IMR-90 (cell line): ENCODE measurements at regions not wholly inside any gene's neighbourhood (a gene's known extent, or its start where the extent isn't known, plus 50 kb on each side); places are given as distances from the start of the nearest gene placed in this dataset.

Experiments used
- ATAC-seq: fragments of 200-7000 bp; cut with Tn5 transposase; 2 replicates; pipeline ENCODE4 v1.9.1; 2020; ENCODE audit warnings: low read depth, mild to moderate bottlenecking, moderate library complexity
- BruUV-seq: library from RNA; stranded (reverse); fragments of 400-500 nt; replicated peaks from 2 replicates; lab custom pipeline; 2021; lab: Mats Ljungman, UMichigan
- CTCF ChIA-PET: fragments of 300-600 bp; formaldehyde crosslinking; extraction: SDS; loops from one replicate; lab custom pipeline; 2021; ENCODE audit warnings: antibody characterized with exemption; lab: Yijun Ruan, JAX
- POLR2A ChIA-PET: fragments of 300-600 bp; sonication (Branson Sonifier 250); formaldehyde crosslinking; loops from one replicate; lab custom pipeline; 2022; ENCODE audit warnings: antibody characterized with exemption; ENCODE audit not compliant: unreplicated experiment; lab: Charles Lee
- DNase-seq: peaks from one replicate; pipeline ENCODE4 v3.0.0; 2013
- H2AFZ ChIP-seq: replicated peaks from 2 replicates; pipeline ENCODE3; 2013; ENCODE audit warnings: low read length, mild to moderate bottlenecking; ENCODE audit not compliant: poor library complexity
- H2AK5ac ChIP-seq: 2 replicates; pipeline ENCODE4 v1.6.1; 2013; ENCODE audit warnings: low read depth, low read length, inconsistent platforms
- H2AK9ac ChIP-seq: replicated peaks from 2 replicates; pipeline ENCODE3; 2013; ENCODE audit warnings: mild to moderate bottlenecking, low read depth, low read length, moderate library complexity; ENCODE audit not compliant: poor library complexity
- H2BK120ac ChIP-seq: 2 replicates; pipeline ENCODE4 v1.6.1; 2013; ENCODE audit warnings: low read depth, low read length, inconsistent platforms
- H2BK15ac ChIP-seq: 3 replicates; pipeline ENCODE4 v1.6.1; 2013; ENCODE audit warnings: low read depth, low read length, inconsistent platforms
- H2BK20ac ChIP-seq: 2 replicates; pipeline ENCODE4 v1.6.1; 2013; ENCODE audit warnings: low read depth, mild to moderate bottlenecking, inconsistent platforms, low read length, moderate library complexity
- H2BK5ac ChIP-seq: 2 replicates; pipeline ENCODE4 v1.6.1; 2013; ENCODE audit warnings: mild to moderate bottlenecking, low read depth, low read length, inconsistent platforms; ENCODE audit not compliant: poor library complexity, severe bottlenecking
- H3K14ac ChIP-seq: replicated peaks from 2 replicates; pipeline ENCODE4 v1.6.1; 2013; ENCODE audit warnings: low read depth, low read length, inconsistent platforms
- H3K18ac ChIP-seq: 2 replicates; pipeline ENCODE4 v1.6.1; 2013; ENCODE audit warnings: low read depth, low read length, control low read depth
- H3K23ac ChIP-seq: 2 replicates; pipeline ENCODE4 v1.6.1; 2013; ENCODE audit warnings: low read depth, low read length, inconsistent platforms
- H3K27ac ChIP-seq: 2 replicates; pipeline ENCODE4 v1.5.1; 2013; ENCODE audit warnings: mild to moderate bottlenecking, control low read depth, low read length; ENCODE audit not compliant: insufficient read depth
- H3K27me3 ChIP-seq: 2 replicates; pipeline ENCODE4 v1.6.1; 2013; ENCODE audit warnings: low read length; ENCODE audit not compliant: control insufficient read depth, insufficient read depth
- H3K36me3 ChIP-seq: 2 replicates; pipeline ENCODE4 v1.6.1; 2013; ENCODE audit warnings: low read length, mixed read lengths; ENCODE audit not compliant: control insufficient read depth, insufficient read depth
- H3K4ac ChIP-seq: 2 replicates; pipeline ENCODE4 v1.6.1; 2013; ENCODE audit warnings: low read depth, low read length, inconsistent platforms
- H3K4me1 ChIP-seq: 2 replicates; pipeline ENCODE4 v1.6.1; 2013; ENCODE audit warnings: low read length, mixed read lengths; ENCODE audit not compliant: control insufficient read depth, insufficient read depth
- H3K4me2 ChIP-seq: 2 replicates; pipeline ENCODE4 v1.6.1; 2013; ENCODE audit warnings: low read depth, mild to moderate bottlenecking, control low read depth, low read length, moderate library complexity
- H3K4me3 ChIP-seq: 2 replicates; pipeline ENCODE4 v1.5.1; 2013; ENCODE audit warnings: low read depth, mild to moderate bottlenecking, control low read depth, low read length, moderate library complexity; ENCODE audit not compliant: insufficient read depth
- H3K56ac ChIP-seq: 2 replicates; pipeline ENCODE4 v1.6.1; 2013; ENCODE audit warnings: low read length, inconsistent platforms; ENCODE audit not compliant: insufficient read depth; ENCODE audit errors: extremely low read depth
- H3K79me1 ChIP-seq, 2 experiments: 2 replicates each; pipeline ENCODE4 v1.6.1; 2013; ENCODE audit warnings: low read length in 2 of 2, inconsistent platforms in 1 of 2, low read depth in 1 of 2
- H3K9ac ChIP-seq: 2 replicates; pipeline ENCODE4 v1.6.1; 2013; ENCODE audit warnings: low read depth, low read length, control low read depth
- H3K9me1 ChIP-seq: 2 replicates; pipeline ENCODE4 v1.6.1; 2013; ENCODE audit warnings: low read length, inconsistent platforms; ENCODE audit not compliant: insufficient read depth
- H3K9me3 ChIP-seq: 2 replicates; pipeline ENCODE4 v1.6.1; 2013; ENCODE audit warnings: low read length; ENCODE audit not compliant: control insufficient read depth, insufficient read depth
- H4K20me1 ChIP-seq: 2 replicates; pipeline ENCODE4 v1.6.1; 2013; ENCODE audit warnings: low read length, inconsistent platforms; ENCODE audit not compliant: insufficient read depth
- H4K5ac ChIP-seq: 2 replicates; pipeline ENCODE4 v1.6.1; 2013; ENCODE audit warnings: mild to moderate bottlenecking, low read depth, low read length, control low read depth
- H4K8ac ChIP-seq, 2 experiments: 2 replicates each; pipeline ENCODE4 v1.6.1; 2013; ENCODE audit warnings: low read depth in 2 of 2, low read length in 2 of 2, control low read depth in 1 of 2, inconsistent platforms in 1 of 2
- H4K91ac ChIP-seq: 2 replicates; pipeline ENCODE4 v1.6.1; 2013; ENCODE audit warnings: low read depth, low read length, inconsistent platforms; ENCODE audit not compliant: insufficient read depth
- BHLHE40 ChIP-seq: fragments of 150-350 bp; IDR thresholded peaks from 2 replicates; pipeline ENCODE4 v1.6.1; 2016; ENCODE audit warnings: mild to moderate bottlenecking, low read depth, low read length
- CEBPB ChIP-seq: IDR thresholded peaks from 2 replicates; pipeline ENCODE4 v1.6.1; 2012; ENCODE audit warnings: low read depth, low read length, improper control_type of control experiment
- CTCF ChIP-seq: conservative IDR thresholded peaks from 2 replicates; pipeline ENCODE4 v1.5.1; 2012; ENCODE audit warnings: mild to moderate bottlenecking, low read depth, low read length, improper control_type of control experiment
- ELK1 ChIP-seq: fragments of 150-350 bp; IDR thresholded peaks from 2 replicates; pipeline ENCODE4 v1.6.1; 2016; ENCODE audit warnings: low read depth, mild to moderate bottlenecking, low read length, moderate library complexity, borderline replicate concordance
- MAFK ChIP-seq: IDR thresholded peaks from 2 replicates; pipeline ENCODE4 v1.6.1; 2012; ENCODE audit warnings: low read depth, low read length, improper control_type of control experiment
- MAZ ChIP-seq: IDR thresholded peaks from 2 replicates; pipeline ENCODE4 v1.6.1; 2012; ENCODE audit warnings: low read depth, mild to moderate bottlenecking, low read length, improper control_type of control experiment, moderate library complexity, borderline replicate concordance
- MXI1 ChIP-seq: IDR thresholded peaks from 2 replicates; pipeline ENCODE4 v1.6.1; 2012; ENCODE audit warnings: low read depth, mild to moderate bottlenecking, low read length, moderate library complexity, borderline replicate concordance
- NFE2L2 ChIP-seq: fragments of 150-350 bp; IDR thresholded peaks from 2 replicates; pipeline ENCODE4 v1.6.1; 2016; ENCODE audit warnings: low read depth, mild to moderate bottlenecking, low read length
- RAD21 ChIP-seq: IDR thresholded peaks from 2 replicates; pipeline ENCODE4 v1.6.1; 2012; ENCODE audit warnings: low read length, improper control_type of control experiment
- RCOR1 ChIP-seq: IDR thresholded peaks from 2 replicates; pipeline ENCODE4 v1.6.1; 2012; ENCODE audit warnings: mild to moderate bottlenecking, low read length, improper control_type of control experiment; ENCODE audit not compliant: insufficient replicate concordance
- RFX5 ChIP-seq: IDR thresholded peaks from 2 replicates; pipeline ENCODE4 v1.8.0; 2012; ENCODE audit warnings: low read depth, mild to moderate bottlenecking, low read length, moderate library complexity
- SMC3 ChIP-seq: fragments of 150-350 bp; IDR thresholded peaks from 2 replicates; pipeline ENCODE4 v1.6.1; 2016; ENCODE audit warnings: low read depth, mild to moderate bottlenecking, antibody characterized with exemption, low read length, moderate library complexity
- WGBS, 2 experiments: methylation state at CpG; one replicate each; pipeline versions ENCODE4 v1.1.5 to v1.1.7; 2013; ENCODE audit warnings: missing lambda C conversion rate in 2 of 2; ENCODE audit not compliant: insufficient read length in 1 of 2; ENCODE audit errors: extremely low coverage in 2 of 2; 5-methylcytosine and 5-hydroxymethylcytosine counted together
- dilution Hi-C: fragments of 300-500 bp; cut with HindIII; formaldehyde crosslinking; loops from one replicate; pipeline ENCODE4 v1.14.3; 2018; ENCODE audit warnings: low sequenced_read_pairs; ENCODE audit not compliant: unreplicated experiment
- in situ Hi-C: fragments of 300-500 bp; cut with MboI; formaldehyde crosslinking; loops from 3 replicates; pipeline ENCODE4 v1.14.3; 2019; ENCODE audit warnings: low sequenced_read_pairs, inconsistent platforms, mixed read lengths
- intact Hi-C: fragments of 100-400 bp; cut with micrococcal nuclease; formaldehyde crosslinking; loops from 2 replicates; pipeline ENCODE4 v1.10.0; 2022
- TF ChIP-seq, protein P1 (sequence below): fragments of 150-350 bp; IDR thresholded peaks from 2 replicates; pipeline ENCODE4 v1.6.1; 2017; ENCODE audit warnings: mild to moderate bottlenecking, antibody characterized with exemption, low read length, low read depth

DNA sequence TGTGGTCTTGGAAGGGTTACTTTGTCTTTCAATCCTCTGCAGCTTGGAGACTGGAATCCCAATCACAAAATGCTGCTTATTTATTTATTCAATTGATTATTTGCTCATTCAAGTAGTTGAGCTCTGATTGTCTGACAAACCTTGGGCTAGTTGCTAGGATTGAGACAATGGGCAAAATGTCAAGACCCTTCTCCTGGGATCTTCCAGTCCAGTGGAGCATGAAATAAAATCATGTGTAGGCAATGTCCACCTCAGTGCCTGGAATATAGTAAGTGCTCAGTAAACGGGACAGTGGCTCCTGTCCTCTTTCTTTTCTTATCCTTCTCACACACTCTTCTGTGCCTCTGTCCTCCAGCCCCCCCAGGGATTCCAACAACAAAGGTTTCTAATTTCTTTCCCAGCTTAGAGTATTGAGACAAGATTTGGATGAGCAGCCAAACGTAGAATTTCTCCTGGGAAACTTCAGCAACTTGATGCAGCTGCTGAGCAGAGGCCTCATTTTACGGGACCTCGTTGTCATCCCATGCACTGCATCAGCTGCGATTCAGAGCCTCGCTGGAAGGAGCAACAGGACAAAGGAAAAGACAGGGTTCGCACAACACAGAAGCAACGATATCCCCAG is 545.0 kb downstream of the SOX11 start:
- H4K20me1 ChIP-seq: no peaks in the 10 kb centered on the region
- dilution Hi-C loops: no loop called here
- CTCF ChIA-PET: no interaction called here
- WGBS, 2 experiments: no CpG with 5 or more reads among the region's 8 CpGs
- no peaks in the 10 kb centered on the region for H3K36me3 ChIP-seq
- H3K56ac ChIP-seq: no peak overlapping the region
- no peak overlapping the region for H2BK5ac ChIP-seq
- H3K27ac ChIP-seq: no peak overlapping the region
- POLR2A ChIA-PET: no interaction called here
- ATAC-seq (no peak), DNase-seq (no peak)
- no peak overlapping the region for H3K4me2 ChIP-seq
- H2AK5ac ChIP-seq: no peak overlapping the region
- no peak overlapping the region for H3K9ac ChIP-seq
- H2AK9ac ChIP-seq: no peak overlapping the region
- no peak overlapping the region for H2BK15ac ChIP-seq
- H3K18ac ChIP-seq: no peak overlapping the region
- H3K79me1 ChIP-seq: no peaks in the 10 kb centered on the region
- no peak overlapping the region for H3K4ac ChIP-seq
- H2BK120ac ChIP-seq: no peak overlapping the region
- no peaks in the 10 kb centered on the region for H3K27me3 ChIP-seq
- H2AFZ ChIP-seq: no peak overlapping the region
- no peaks in the 10 kb centered on the region for H3K4me1 ChIP-seq
- H3K9me1 ChIP-seq: no peaks in the 10 kb centered on the region
- H4K91ac ChIP-seq: no peak overlapping the region
- peaks cover 4% of the 10 kb centered on the region for H3K9me3 ChIP-seq
- in situ Hi-C loops: no loop called here
- no peak overlapping the region for H3K4me3 ChIP-seq
- H4K5ac ChIP-seq: no peak overlapping the region
- no peak overlapping the region for H3K14ac ChIP-seq
- intact Hi-C loops: no loop called here
- H4K8ac ChIP-seq: no peak overlapping the region
- H2BK20ac ChIP-seq: no peak overlapping the region
- TF ChIP-seq, protein P1, sequence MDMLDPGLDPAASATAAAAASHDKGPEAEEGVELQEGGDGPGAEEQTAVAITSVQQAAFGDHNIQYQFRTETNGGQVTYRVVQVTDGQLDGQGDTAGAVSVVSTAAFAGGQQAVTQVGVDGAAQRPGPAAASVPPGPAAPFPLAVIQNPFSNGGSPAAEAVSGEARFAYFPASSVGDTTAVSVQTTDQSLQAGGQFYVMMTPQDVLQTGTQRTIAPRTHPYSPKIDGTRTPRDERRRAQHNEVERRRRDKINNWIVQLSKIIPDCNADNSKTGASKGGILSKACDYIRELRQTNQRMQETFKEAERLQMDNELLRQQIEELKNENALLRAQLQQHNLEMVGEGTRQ: no peak
- no peak for TF ChIP-seq ELK1
- no peak for TF ChIP-seq SMC3
- TF ChIP-seq MAFK: no peak
- TF ChIP-seq CTCF: no peak
- TF ChIP-seq NFE2L2: no peak
- TF ChIP-seq CEBPB: no peak
- TF ChIP-seq RAD21: no peak
- TF ChIP-seq RFX5: no peak
- no peak for TF ChIP-seq MXI1
- no peak for TF ChIP-seq BHLHE40
- no peak for TF ChIP-seq RCOR1
- no peak for TF ChIP-seq MAZ
- no TSS peak for BruUV-seq
- no peak overlapping the region for H3K23ac ChIP-seq
